ENCODE measurements at regions not wholly inside any gene's neighbourhood (a gene's known extent, or its start where the extent isn't known, plus 50 kb on each side); places are given as distances from the start of the nearest gene placed in this dataset.

DNA sequence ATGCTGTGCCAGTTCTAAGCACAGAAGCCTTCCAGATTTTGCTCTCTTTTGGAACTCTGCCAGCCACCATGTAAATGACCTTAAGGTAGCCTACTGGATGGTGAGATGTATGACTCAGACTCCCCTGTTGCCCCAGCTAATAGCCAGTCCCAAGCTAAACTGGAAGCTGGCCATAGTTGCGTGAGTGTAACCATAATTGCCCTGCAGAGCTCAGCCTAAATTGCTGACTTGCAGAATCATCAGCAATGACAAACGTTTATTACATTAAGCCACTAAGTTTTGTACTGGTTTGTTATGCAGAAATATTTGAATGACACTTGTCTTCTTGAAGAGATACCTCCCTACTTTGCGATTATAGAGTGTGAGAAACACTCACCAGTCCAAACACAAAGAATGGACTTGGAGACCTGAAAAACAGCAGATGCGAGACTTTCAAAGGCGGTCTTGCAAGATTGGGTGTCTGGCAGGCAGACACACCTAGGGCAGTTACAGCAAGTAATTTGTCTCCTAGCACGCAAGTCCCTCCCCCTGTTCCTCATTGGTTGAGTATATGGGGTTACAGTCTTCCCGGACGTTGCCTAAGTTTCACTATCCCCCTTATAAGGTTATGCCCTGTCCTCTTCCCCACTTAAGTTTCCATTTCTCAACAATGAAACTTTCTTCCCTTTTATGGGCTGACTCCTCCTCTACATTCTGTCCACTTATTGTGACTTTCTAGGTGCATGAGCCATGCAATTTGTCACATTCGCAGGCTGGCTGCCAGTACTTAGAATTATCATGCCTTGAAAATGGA is 83.6 kb upstream of the XCR1 start:
- Histone ChIP-seq H3K23me2 (ENCODE audit: insufficient read length, low read depth, low read length, poor library complexity, severe bottlenecking) (no peaks in the 10 kb centered on the region), H4K5ac (ENCODE audit: insufficient read length, low read depth, low read length) (no peak overlapping the region), H3K79me1 (ENCODE audit: insufficient read depth, low read depth, low read length, poor library complexity, severe bottlenecking) (no peaks in the 10 kb centered on the region), H3K23ac (ENCODE audit: insufficient read length, low read depth, low read length) (no peak overlapping the region), H2BK15ac (ENCODE audit: low read depth, low read length) (no peak overlapping the region), H3K18ac (ENCODE audit: insufficient read length, low read depth, low read length) (no peak overlapping the region), H3K9ac (ENCODE audit: extremely low read depth, insufficient read length, low read length) (no peak overlapping the region), H2BK5ac (ENCODE audit: insufficient read length, low read length) (no peak overlapping the region), H2BK120ac (ENCODE audit: low read depth, low read length, poor library complexity, severe bottlenecking) (no peak overlapping the region), H3K27me3 (ENCODE audit: insufficient read depth, low read length) (no peaks in the 10 kb centered on the region), H3T11ph (ENCODE audit: low read length) (no peak overlapping the region), H2AK5ac (ENCODE audit: insufficient read length, low read length) (no peak overlapping the region), H3K4ac (ENCODE audit: low read depth, low read length) (no peak overlapping the region), H2AFZ (ENCODE audit: low read length) (no peak overlapping the region), H3K4me2 (ENCODE audit: insufficient read depth, insufficient read length, low read length) (no peak overlapping the region), H2BK12ac (ENCODE audit: insufficient read length, low read depth, low read length) (no peak overlapping the region), H3K4me1 (ENCODE audit: insufficient read depth, low read length) (peaks cover 3% of the 10 kb centered on the region; the same call in 1 of the 2 replicates), H3K79me2 (ENCODE audit: insufficient read depth, low read length) (no peaks in the 10 kb centered on the region), H3K27ac (ENCODE audit: insufficient read length, low read depth, low read length) (no peak overlapping the region), H4K20me1 (ENCODE audit: control insufficient read depth, insufficient read depth, insufficient read length) (no peaks in the 10 kb centered on the region), H3K9me3 (ENCODE audit: control insufficient read depth, low read depth, low read length) (no peaks in the 10 kb centered on the region), H4K8ac (replicated peaks; ENCODE audit: insufficient read length, low read depth, low read length) (no peak overlapping the region), H3K14ac (ENCODE audit: insufficient read depth, low read length) (no peak overlapping the region), H3K56ac (ENCODE audit: insufficient read length, low read depth, low read length) (no peak overlapping the region), H2BK20ac (ENCODE audit: low read depth, low read length, poor library complexity, severe bottlenecking) (no peak overlapping the region), H4K91ac (ENCODE audit: insufficient read length, low read depth, low read length) (no peak overlapping the region)
- peaks cover 21 to 32% of the 10 kb centered on the region in 2 experiments for H3K4me1 Mint-ChIP-seq
- WGBS (ENCODE audit: extremely low coverage, insufficient read length, low lambda C conversion rate): no CpG with 5 or more reads among the region's 9 CpGs
- H3K36me3 Mint-ChIP-seq (ENCODE audit: insufficient read depth in 1 of 3, low read depth in 3 of 3): peaks cover 0 to 10% (median 0%) of the 10 kb centered on the region in 3 experiments; a peak in 1 of 7 replicates
- no peak overlapping the region for H3K27ac Mint-ChIP-seq
- no peak for DNase-seq
- TF ChIP-seq, protein P1, sequence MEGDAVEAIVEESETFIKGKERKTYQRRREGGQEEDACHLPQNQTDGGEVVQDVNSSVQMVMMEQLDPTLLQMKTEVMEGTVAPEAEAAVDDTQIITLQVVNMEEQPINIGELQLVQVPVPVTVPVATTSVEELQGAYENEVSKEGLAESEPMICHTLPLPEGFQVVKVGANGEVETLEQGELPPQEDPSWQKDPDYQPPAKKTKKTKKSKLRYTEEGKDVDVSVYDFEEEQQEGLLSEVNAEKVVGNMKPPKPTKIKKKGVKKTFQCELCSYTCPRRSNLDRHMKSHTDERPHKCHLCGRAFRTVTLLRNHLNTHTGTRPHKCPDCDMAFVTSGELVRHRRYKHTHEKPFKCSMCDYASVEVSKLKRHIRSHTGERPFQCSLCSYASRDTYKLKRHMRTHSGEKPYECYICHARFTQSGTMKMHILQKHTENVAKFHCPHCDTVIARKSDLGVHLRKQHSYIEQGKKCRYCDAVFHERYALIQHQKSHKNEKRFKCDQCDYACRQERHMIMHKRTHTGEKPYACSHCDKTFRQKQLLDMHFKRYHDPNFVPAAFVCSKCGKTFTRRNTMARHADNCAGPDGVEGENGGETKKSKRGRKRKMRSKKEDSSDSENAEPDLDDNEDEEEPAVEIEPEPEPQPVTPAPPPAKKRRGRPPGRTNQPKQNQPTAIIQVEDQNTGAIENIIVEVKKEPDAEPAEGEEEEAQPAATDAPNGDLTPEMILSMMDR (conservative IDR thresholded peaks at IDR 0.05): no peak
- no peak overlapping the region for H3K4me3 Mint-ChIP-seq
- H3K27me3 Mint-ChIP-seq (ENCODE audit: low read depth): peaks cover 2% of the 10 kb centered on the region; the same call in 1 of the 2 replicates
- H3K9me3 Mint-ChIP-seq: peaks cover 2 to 6% of the 10 kb centered on the region in 2 experiments; a peak in 3 of 5 replicates

Data from H9 (cell line).